Muscle of back (tissue), 3 donors: ENCODE measurements at regions not wholly inside any gene's neighbourhood (a gene's known extent, or its start where the extent isn't known, plus 50 kb on each side); places are given as distances from the start of the nearest gene placed in this dataset.
A peak's percentile ranks its signal among the peaks of the same experiment; 100 is the strongest.

Experiments
- DNase-seq, 3 donors: peaks; one replicate each; pipeline versions ENCODE4 v3.0.0 to v3.0.0-alpha.2; 2013

GRCh38 chr14:98607341-98607910 lies 664.6 kb downstream of the BCL11B start:
- DNase-seq: no peak

- no peak for DNase-seq
Measured at GRCh38 chr14:98608071-98609060, 663.6 kb downstream of the BCL11B start.

GRCh38 chr14:98612434-98613200 lies 659.4 kb downstream of the BCL11B start:
- no peak for DNase-seq

DNA sequence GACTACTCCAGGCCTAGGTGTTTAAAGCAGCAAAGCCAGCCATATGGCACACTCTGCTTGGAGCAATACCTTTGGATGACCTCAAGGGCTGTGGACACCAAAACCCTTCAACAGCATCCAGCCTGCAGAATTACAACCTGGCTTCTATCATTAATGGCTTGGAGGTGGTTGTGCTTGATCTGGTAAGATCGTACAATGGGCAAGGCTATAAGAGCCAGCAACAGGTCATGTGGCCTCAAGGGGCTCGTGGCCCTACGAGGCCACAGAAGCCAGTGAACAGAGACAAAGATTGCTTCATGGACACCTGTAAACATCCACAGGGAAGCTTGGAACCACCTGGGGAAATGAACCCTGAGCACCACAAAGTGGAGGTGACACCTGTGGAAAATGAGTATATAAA lies 657.3 kb downstream of the BCL11B start:
- no peak for DNase-seq

DNA sequence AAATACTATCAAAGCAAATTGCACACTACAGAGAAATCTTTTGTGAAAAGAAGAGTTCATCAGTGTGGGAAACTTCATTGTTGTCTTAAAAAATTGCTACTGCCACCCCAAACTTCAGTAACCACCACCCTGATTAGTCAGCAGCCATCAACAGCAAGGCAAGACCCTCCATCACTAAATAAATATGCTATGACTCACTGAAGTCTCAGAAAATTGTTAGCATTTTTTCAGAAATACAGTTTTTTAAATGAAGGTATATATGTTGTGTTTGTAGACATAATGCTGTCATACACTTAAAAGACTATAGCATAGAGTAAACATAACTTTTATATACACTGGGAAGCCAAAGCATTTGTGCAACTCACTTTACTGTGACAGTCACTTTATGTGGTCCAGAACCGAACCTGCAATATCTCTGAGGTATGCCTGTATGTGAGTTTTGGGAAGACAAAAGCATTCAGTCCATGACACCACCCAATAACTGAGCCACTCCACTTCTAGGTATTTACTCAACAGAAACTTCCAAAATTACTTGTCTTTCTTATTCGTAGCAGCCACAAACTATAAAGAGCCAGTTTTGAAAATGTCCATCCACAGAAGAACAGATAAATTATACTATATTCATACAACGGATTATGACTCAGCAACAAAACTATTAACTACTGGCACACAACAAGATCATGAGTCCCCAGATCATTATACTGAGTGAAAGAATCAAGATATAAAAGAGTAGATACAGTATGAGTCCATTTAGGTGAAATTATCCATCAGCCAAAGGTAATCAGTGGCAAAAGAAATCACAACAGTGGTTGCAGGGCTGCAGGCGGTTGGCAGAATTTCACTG lies 649.6 kb downstream of the BCL11B start:
- peak in 1 of 3 donors; percentile 39 for DNase-seq

- DNase-seq: no peak
Measured at GRCh38 chr14:98623788-98624415, 648.1 kb downstream of the BCL11B start.

DNA sequence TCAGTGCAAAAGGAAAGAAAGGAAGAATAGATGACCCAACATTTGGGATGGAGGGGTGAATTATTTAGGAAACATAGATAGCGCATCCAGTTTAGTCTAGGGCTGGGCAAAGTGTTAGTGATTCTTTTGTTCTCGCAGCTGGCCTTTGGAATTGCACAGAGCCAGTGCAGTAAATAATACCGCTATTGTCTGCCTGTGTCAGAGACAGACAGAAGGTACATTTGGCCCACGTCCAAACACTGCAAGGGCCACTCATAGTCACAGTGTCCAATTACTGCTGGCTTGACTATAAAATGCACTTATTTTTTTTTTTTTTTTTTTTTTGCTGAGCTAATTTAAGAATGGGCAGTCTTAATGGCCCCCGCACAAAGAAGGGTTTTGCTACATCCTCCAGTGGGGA lies 638.6 kb downstream of the BCL11B start:
- DNase-seq: peak; percentile 6 to 23 (median 20)

DNA sequence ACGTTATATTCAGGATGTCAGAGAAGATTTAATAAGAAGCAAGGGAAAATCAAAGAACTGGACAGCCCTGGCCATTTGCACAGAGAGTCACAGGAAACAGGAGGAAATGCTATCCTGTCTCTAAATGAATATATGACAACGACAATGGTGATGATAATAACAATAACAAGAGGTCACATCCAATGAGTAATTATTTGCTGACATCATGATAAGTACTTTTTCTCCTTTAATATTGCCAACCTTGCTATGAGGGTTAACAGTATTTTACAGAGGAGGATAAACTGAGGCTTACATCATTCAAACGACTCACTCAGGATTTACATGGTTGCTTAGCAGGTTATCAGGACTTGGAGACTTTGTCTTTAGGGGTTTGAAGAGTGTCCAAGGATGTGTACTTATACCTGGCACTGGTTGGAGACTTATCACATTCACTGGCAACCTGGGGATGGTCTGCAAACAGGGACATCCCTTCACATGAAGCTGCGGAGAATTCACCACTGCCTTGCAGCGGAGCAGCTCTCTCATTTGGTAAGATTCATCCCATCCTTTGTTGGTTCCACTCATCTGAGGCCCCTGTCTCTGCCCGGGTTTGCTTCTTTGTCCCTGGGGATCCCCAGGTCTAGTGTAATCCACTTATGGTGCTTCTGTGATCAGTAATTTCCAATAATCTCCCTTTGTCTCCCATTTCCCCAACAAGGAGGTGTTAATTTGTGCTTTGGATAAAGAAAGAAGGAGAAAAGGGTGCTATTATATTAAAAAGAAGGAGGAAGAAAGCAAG lies 637.8 kb downstream of the BCL11B start:
- no peak for DNase-seq

DNA sequence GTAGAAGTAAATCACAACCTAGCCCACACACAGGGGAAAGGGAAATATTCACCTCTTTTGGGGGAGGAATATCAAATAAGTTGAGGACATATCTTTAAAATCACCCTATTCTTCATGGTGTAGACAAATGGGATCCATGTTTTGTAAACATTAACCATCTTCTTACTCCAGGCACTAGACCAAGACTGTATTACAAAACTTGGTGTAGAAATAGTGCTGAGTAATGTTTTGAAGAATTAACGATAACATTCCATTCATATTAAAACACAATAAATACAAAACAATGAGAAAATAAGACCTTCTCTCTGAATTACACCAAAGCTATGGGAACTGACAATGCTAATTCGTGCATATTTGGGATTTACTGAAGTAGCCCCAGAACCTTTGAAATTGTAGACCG lies 633.6 kb downstream of the BCL11B start:
- no peak for DNase-seq

DNA sequence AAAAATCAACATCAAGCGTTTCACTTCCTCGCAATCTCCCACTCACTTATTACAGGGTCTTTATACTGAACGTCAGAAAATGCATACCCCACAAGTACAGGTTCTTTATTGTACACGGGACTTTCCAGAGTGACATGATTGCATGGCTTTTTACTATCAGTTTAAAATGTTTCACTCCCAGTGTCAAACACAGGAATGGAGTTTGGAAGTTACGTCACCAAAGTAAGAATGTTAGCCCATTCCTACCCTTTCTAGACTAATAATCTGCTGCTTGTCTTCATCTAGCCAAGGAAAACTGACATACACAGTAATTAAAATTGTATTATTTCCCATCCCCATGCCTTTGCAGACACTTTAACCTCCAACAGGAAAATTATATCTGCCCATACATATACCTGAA lies 624.2 kb downstream of the BCL11B start:
- no peak for DNase-seq

DNA sequence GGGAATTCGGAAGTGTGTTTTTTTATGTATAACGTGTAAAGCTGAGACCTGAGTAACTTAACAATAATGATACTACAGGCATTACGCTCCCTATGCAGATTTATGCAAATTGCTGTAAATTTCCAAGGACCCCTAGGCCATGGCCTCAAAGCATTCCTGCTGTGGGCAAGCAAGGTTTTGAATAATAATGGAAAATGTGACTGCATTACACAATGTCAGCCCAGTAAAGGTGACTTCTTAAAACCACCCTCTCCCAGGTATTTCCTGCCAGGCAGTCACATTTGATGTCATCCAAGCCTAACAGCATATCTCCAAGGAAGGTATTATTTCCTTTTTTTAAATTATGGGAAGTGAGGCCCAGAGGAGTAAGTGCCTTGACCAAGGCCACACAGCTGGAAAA lies 621.0 kb downstream of the BCL11B start:
- DNase-seq: no peak

GRCh38 chr14:98665007-98665406 lies 607.0 kb downstream of the BCL11B start:
- DNase-seq: no peak

- DNase-seq: no peak
Measured at GRCh38 chr14:98666545-98666944, 605.5 kb downstream of the BCL11B start.

DNA sequence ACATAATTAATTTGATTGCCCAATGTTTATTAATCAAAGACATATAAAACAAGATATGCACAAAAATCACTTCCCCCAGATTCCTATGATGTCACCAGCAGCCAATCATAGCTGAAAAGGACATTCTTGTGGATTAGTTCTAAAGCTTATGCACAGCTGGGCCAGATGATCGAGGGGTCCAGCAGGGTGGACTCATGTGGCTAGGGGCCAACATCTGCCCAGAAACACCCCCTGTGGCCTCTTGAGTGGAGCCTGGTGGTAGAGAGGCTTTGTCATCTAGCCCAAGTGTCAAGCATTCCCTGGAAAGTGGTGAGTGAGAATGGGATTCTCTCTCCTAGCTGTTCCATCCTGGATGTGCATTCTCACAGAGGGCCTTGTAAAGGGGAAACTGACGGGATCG lies 590.0 kb downstream of the BCL11B start:
- peak in 1 of 3 donors; percentile 52 for DNase-seq

DNA sequence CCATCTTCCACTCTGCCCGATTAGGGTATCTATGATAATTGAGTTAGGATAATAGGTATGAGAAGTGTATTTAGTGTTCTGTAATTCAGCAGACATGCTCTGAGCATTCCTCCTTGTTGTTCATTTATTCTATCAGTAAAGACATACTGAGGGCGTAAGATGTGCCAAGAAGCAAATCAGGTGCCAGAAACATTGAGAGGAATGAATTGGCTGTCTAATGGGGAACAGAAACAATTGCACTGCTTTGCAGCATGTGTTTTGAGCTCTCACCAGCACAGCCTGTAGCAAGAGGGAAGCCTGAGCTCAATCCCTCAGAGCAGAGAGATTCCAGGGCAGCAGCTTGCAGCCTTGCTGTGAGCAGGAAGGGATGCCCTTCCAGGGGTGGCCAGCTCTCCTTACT lies 589.3 kb downstream of the BCL11B start:
- peak in 1 of 3 donors; percentile 48 for DNase-seq

DNA sequence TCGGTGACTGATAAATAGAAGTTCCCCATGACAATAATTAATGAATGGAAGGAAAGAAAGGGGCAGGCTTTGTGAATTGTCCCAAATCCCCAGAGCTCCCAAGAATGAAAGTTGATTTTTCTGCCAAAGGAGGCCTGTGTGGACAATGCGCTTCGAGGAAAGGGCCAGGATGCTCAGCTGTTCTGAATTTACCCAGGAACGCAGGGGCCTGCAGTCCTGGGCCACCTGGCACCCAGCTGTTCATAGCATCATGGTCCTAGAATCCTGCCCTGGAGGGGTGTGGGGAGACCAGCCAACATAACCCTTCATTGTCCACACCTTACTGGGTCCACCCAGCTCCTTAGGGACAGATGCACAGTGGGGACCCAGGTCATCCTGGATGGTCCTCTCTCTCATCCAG lies 587.5 kb downstream of the BCL11B start:
- peak; percentile 52 to 74 (median 57) for DNase-seq

GRCh38 chr14:98685725-98686124 lies 586.3 kb downstream of the BCL11B start:
- DNase-seq: peak in 1 of 3 donors; percentile 53

DNA sequence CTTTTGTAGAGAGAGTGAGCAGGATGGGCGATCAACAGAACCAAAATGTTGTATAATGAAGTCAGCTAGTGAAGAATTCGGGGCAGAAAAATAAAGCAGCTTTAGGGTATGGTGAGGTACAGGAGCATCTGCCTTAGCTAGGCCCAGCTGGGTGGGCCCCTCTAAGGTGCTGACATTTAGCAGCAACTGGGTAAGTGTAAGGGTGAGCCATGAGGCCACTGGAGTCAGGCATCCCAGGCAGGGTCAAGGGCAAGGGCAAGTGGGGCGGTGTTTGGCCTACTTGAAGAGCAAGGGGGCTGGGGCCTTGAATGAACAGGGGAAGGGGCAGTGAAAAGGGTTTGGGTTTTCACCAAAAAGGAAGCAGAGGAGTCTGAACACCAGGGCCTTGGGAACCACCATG lies 583.6 kb downstream of the BCL11B start:
- DNase-seq: no peak

GRCh38 chr14:98689951-98690350 lies 582.0 kb downstream of the BCL11B start:
- DNase-seq: no peak

DNA sequence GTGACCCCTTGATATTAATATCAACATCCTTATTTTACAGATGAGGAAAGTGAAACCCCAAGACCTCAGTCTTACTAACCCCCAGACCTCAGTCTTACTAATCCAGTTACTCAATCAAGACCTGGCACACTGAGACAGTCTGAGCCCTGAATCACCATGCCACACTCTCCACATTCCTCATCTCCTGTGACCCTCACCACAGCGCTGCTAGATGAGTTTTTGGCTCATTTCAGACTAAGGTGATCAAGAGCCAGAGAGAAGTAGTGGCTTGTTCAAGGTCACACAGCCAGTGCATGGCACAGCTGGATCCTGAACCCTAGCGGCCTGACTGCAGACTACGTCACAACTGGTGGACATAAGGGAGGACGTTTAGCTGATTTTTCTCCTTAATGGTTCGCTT lies 579.2 kb downstream of the BCL11B start:
- no peak for DNase-seq
